BE2C (cell line): ENCODE measurements at regions not wholly inside any gene's neighbourhood (a gene's known extent, or its start where the extent isn't known, plus 50 kb on each side); places are given as distances from the start of the nearest gene placed in this dataset.

Experiments used
- DNase-seq: peaks from one replicate; pipeline ENCODE4 v3.0.0-alpha.2; 2020
- H3K27me3 ChIP-seq: fragments of 250-450 bp; sonication (Bioruptor Pico); 2 replicates; pipeline ENCODE4 v1.5.1; 2020; ENCODE audit warnings: mild to moderate bottlenecking
- H3K36me3 ChIP-seq: fragments of 250-450 bp; sonication (Bioruptor Pico); 2 replicates; pipeline ENCODE4 v1.5.1; 2020; ENCODE audit warnings: mild to moderate bottlenecking
- H3K4me1 ChIP-seq: fragments of 250-450 bp; sonication (Bioruptor Pico); 2 replicates; pipeline ENCODE4 v1.5.1; 2020
- H3K4me3 ChIP-seq: 2 replicates; pipeline ENCODE4 v1.5.1; 2011; ENCODE audit warnings: low read depth, low read length
- H3K9me3 ChIP-seq: fragments of 250-450 bp; sonication (Bioruptor Pico); 2 replicates; pipeline ENCODE4 v1.5.1; 2020
- TF ChIP-seq, protein P1 (sequence below): IDR thresholded peaks from 2 replicates; pipeline ENCODE4 v1.5.1; 2012; ENCODE audit warnings: mild to moderate bottlenecking, low read depth, low read length

DNA sequence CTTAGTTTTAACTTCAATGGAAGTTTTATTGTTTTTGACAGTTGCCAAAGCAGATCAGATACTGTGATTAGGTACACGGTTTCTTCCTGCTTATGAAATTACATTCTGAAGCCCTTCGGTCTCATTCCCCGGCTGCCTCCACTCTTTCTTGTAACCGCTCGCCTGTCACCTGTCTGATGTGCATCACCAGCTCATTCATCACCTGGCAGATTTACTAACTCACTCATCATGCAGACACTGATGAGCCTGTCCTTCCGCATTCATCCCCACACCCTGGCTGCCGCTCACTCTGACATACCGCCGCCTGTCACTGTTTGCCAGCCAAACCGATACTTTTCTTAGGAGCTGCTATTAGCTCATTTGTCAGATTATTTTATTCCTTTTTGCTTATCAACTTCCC lies 82.8 kb upstream of the NSMCE3 start:
- DNase-seq: no peak
- no peaks in the 10 kb centered on the region for H3K9me3 ChIP-seq
- H3K27me3 ChIP-seq: no peaks in the 10 kb centered on the region
- TF ChIP-seq, protein P1, sequence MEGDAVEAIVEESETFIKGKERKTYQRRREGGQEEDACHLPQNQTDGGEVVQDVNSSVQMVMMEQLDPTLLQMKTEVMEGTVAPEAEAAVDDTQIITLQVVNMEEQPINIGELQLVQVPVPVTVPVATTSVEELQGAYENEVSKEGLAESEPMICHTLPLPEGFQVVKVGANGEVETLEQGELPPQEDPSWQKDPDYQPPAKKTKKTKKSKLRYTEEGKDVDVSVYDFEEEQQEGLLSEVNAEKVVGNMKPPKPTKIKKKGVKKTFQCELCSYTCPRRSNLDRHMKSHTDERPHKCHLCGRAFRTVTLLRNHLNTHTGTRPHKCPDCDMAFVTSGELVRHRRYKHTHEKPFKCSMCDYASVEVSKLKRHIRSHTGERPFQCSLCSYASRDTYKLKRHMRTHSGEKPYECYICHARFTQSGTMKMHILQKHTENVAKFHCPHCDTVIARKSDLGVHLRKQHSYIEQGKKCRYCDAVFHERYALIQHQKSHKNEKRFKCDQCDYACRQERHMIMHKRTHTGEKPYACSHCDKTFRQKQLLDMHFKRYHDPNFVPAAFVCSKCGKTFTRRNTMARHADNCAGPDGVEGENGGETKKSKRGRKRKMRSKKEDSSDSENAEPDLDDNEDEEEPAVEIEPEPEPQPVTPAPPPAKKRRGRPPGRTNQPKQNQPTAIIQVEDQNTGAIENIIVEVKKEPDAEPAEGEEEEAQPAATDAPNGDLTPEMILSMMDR: no peak
- no peaks in the 10 kb centered on the region for H3K4me1 ChIP-seq
- no peaks in the 10 kb centered on the region for H3K36me3 ChIP-seq
- H3K4me3 ChIP-seq: no peak overlapping the region

DNA sequence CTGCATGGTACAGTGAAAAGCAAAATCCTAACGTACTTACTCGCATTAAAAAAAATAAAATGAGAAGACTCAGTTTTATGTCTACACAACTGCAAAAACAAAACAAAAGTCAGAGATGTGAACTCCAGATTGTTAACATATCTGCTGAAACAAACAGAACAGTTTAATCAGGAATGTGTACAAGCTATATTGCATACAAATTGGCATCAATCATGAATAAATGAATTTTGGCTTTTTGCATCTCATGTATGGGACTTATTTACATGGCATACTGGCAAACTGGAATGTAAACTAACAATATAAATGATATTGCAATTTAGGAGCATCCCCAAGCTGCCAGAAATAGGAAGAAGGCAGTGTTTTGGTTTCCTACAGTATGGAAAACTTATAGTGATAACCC lies 79.6 kb upstream of the NSMCE3 start:
- TF ChIP-seq, protein P1: no peak

DNA sequence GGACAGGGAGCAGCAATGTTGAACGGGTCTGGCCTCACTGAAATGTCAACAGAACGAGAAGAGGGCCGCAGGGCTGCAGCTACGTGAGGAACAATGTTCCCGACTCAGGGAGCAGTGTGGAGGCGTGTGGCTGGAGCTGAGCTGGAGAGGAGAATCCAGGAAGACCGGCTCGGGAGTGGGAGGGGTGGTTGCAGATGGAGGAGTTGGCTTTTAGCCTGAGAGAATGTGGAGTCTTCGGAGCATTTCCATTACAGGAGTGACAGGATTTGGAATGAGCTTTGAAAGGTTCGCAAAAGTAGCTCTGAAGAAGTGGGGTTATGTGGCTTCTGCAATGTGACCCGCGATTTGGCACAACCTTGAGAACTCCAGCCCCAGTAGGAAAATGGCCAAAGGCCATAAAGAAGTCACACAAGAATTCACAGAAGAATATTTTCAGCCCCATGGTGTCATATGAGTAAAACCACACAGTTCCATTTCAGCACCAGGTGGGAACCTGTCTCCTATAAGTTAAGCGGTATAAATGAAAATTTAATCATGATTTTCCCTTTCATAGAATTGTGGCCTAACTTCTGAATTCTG lies 78.8 kb upstream of the NSMCE3 start:
- Histone ChIP-seq H3K36me3 (no peaks in the 10 kb centered on the region), H3K4me3 (no peak overlapping the region), H3K4me1 (no peaks in the 10 kb centered on the region), H3K27me3 (no peaks in the 10 kb centered on the region), H3K9me3 (no peaks in the 10 kb centered on the region)
- TF ChIP-seq, protein P1: no peak
- no peak for DNase-seq

More for the DNA sequence above, 79.6 kb upstream of the NSMCE3 start:
- no peak for DNase-seq
- Histone ChIP-seq H3K4me3 (no peak overlapping the region), H3K4me1 (no peaks in the 10 kb centered on the region), H3K36me3 (no peaks in the 10 kb centered on the region), H3K27me3 (no peaks in the 10 kb centered on the region), H3K9me3 (no peaks in the 10 kb centered on the region)

DNA sequence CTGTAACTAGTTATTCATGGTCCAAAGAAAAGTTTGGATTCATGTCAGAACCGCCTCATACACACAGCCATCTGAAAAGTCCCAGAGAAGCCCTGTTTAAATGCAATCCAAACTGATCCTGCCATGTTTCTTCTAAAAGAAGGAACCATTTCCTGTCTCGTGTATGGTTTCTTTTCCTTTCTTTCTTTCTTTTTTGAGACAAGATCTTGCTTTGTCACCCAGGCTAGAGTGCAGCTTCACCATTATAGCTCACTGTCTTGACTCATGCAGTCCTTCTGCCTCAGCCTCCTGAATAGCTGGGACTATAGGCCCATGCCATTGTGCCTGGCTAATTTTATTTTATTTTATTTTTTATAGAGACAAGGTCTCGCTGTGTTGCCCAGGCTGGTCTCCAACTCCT lies 77.4 kb upstream of the NSMCE3 start:
- Histone ChIP-seq H3K36me3 (no peaks in the 10 kb centered on the region), H3K4me3 (no peak overlapping the region), H3K9me3 (no peaks in the 10 kb centered on the region), H3K27me3 (no peaks in the 10 kb centered on the region), H3K4me1 (no peaks in the 10 kb centered on the region)
- TF ChIP-seq, protein P1: no peak
- DNase-seq: no peak

DNA sequence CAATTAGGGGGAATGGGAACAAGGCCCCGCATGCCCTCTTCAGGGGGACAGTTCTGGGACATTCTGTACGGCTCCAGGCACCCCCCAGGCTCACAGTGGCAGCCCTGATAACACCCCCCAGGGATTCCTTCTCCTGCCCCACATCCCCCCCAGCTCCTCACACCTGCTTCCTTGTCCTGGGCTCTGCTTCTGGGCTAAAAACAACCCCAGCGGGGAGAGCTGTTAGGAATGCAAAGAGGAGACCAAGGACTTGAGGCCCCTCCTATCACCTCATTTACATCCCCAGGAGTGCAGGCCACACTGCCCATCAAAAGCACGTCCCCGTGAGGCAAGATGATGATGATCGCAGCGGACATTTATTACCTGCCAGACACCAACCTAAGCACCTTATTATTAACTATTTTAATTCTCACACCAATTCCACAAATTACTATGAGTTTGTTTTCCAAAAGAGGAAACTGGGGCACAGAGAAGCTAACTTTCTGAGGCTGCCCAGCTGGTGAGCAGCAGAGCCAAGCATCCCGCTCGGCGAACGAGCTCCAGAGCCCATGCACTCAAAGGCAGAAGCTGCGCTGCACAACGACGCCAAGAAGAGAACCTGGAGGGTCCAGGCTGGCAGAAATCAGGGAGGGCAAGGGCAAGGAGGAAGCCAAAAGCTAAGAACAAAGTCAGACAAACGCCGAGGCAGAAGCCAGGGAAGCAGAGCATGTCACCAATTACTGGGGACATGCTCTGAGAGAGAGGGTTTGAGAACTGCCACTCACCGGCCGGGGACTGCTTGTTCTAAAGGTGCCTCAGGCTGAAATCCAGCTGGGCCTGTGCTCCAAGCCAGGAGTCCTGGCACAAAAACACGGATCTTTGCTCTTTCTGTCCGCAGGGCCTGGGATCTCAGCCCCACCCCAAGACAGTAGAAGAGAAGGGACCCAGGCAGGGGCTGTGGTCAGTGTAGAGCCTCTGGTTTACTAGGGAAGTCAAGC lies 76.2 kb upstream of the NSMCE3 start:
- no peaks in the 10 kb centered on the region for H3K4me1 ChIP-seq
- H3K9me3 ChIP-seq: no peaks in the 10 kb centered on the region
- TF ChIP-seq, protein P1: no peak
- no peaks in the 10 kb centered on the region for H3K27me3 ChIP-seq
- H3K36me3 ChIP-seq: no peaks in the 10 kb centered on the region
- no peak overlapping the region for H3K4me3 ChIP-seq
- DNase-seq: no peak

DNA sequence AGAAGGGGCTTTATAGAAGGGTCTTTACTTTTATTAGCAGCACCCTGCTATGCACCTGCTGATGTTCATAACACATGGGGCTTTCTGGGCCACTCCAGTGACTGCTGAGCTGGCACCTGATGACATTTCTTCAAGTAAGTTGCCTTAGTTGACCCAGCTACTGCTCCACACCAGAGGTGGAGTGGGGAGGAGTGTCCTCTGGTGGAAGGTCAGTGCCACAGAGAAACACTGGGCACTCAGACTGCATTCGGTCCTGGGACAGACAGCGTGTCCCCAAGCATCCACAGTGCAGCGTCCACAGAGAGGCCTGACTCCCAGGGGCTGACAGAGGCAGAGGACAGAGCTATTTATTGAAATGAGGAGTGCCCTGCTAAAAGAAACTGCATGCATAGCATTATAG lies 74.9 kb upstream of the NSMCE3 start:
- no peak for DNase-seq
- Histone ChIP-seq H3K36me3 (no peaks in the 10 kb centered on the region), H3K27me3 (no peaks in the 10 kb centered on the region)

More for the DNA sequence above, 74.9 kb upstream of the NSMCE3 start:
- Histone ChIP-seq H3K9me3 (no peaks in the 10 kb centered on the region), H3K4me3 (no peak overlapping the region), H3K4me1 (no peaks in the 10 kb centered on the region)
- TF ChIP-seq, protein P1: no peak
